ENCODE measurements at regions not wholly inside any gene's neighbourhood (a gene's known extent, or its start where the extent isn't known, plus 50 kb on each side); places are given as distances from the start of the nearest gene placed in this dataset.

DNA sequence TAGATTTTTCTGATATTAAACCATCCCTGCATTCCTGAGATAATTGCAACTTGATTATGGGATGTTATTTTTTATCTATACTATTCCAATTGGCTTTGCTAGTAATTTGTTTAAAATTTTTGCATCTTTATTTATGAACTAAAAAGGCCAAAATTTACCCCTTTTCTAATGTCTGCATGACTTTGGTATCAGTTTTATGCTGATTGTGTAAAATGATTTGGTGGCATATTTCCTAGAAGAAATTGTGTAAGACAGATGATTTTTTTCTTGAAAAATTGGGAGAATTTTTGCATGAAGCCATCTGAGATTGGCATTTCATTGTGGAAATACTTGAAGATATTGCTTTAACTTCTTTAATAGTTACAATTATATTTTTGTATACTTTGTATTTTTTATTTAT is 183.8 kb upstream of the TBL1XR1 start:
- TF ChIP-seq POLR2A (IDR thresholded peaks at IDR 0.05), result no peak
- TF ChIP-seq, protein P1, sequence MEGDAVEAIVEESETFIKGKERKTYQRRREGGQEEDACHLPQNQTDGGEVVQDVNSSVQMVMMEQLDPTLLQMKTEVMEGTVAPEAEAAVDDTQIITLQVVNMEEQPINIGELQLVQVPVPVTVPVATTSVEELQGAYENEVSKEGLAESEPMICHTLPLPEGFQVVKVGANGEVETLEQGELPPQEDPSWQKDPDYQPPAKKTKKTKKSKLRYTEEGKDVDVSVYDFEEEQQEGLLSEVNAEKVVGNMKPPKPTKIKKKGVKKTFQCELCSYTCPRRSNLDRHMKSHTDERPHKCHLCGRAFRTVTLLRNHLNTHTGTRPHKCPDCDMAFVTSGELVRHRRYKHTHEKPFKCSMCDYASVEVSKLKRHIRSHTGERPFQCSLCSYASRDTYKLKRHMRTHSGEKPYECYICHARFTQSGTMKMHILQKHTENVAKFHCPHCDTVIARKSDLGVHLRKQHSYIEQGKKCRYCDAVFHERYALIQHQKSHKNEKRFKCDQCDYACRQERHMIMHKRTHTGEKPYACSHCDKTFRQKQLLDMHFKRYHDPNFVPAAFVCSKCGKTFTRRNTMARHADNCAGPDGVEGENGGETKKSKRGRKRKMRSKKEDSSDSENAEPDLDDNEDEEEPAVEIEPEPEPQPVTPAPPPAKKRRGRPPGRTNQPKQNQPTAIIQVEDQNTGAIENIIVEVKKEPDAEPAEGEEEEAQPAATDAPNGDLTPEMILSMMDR (IDR thresholded peaks at IDR 0.05), result no peak

Data from breast epithelium (tissue), 3 donors.